ENCODE measurements at regions not wholly inside any gene's neighbourhood (a gene's known extent, or its start where the extent isn't known, plus 50 kb on each side); places are given as distances from the start of the nearest gene placed in this dataset.

GRCh38 chr2:14896330-14897030 lies 264.0 kb downstream of the LRATD1 start:
- Histone ChIP-seq H3K36me3 (ENCODE audit: control insufficient read depth in 2 of 2, insufficient read depth in 1 of 2, low read length in 2 of 2) (no peaks in the 10 kb centered on the region), H3K4me1 (ENCODE audit: control insufficient read depth, insufficient read depth, low read length) (no peaks in the 10 kb centered on the region), H3K9me3 (ENCODE audit: control insufficient read depth, insufficient read depth, low read depth, low read length) (no peaks in the 10 kb centered on the region), H3K4me3 (ENCODE audit: low read depth, low read length) (no peak overlapping the region), H3K27ac (ENCODE audit: extremely low read depth, low read depth, low read length) (no peak overlapping the region)
- ChIA-PET CTCF (interaction anchor here (3.5 kb wide), 1 partner anchor 7 kb away, joined by 21 read pairs; no protein-coding TSS in a partner anchor), POLR2A (no interaction called here)
- TF ChIP-seq ZNF639 (tag by site-specific recombination; IDR thresholded peaks at IDR 0.05), result no peak
- no peak for TF ChIP-seq ZNF274 (IDR thresholded peaks at IDR 0.05; ENCODE audit: low read length)
- no peak for TF ChIP-seq ZNF274 (tag by site-specific recombination; IDR thresholded peaks at IDR 0.05; ENCODE audit: borderline replicate concordance)
- no peak for TF ChIP-seq ZNF23 (tag by site-specific recombination; IDR thresholded peaks at IDR 0.05; ENCODE audit: borderline replicate concordance)
- TF ChIP-seq ZNF362 (tag by site-specific recombination; IDR thresholded peaks at IDR 0.05), result no peak
- TF ChIP-seq HOXC10 (CRISPR knock-in tag; IDR thresholded peaks at IDR 0.05), result no peak
- TF ChIP-seq ZSCAN4 (tag by site-specific recombination; IDR thresholded peaks at IDR 0.05), result no peak
- TF ChIP-seq ZNF692 (tag by site-specific recombination; IDR thresholded peaks at IDR 0.05), result no peak
- no peak for TF ChIP-seq ZNF19 (tag by site-specific recombination; IDR thresholded peaks at IDR 0.05; ENCODE audit: low read depth)
- TF ChIP-seq PRDM2 (tag by site-specific recombination; IDR thresholded peaks at IDR 0.05; ENCODE audit: borderline replicate concordance), result no peak
- TF ChIP-seq BCL11A (tag by site-specific recombination; IDR thresholded peaks at IDR 0.05; ENCODE audit: low read depth), result no peak
- no peak for TF ChIP-seq IKZF3 (tag by site-specific recombination; IDR thresholded peaks at IDR 0.05)

Data from HEK293 (cell line).